Astrocyte of the spinal cord (primary cell): ENCODE measurements at regions not wholly inside any gene's neighbourhood (a gene's known extent, or its start where the extent isn't known, plus 50 kb on each side); places are given as distances from the start of the nearest gene placed in this dataset.

ENCODE experiments used
- DNase-seq: peaks from one replicate; pipeline ENCODE4 v3.0.0; 2011; ENCODE audit warnings: low read depth, low spot score
- H3K4me3 ChIP-seq: 2 replicates; pipeline ENCODE4 v1.5.1; 2011; ENCODE audit warnings: low read depth, mild to moderate bottlenecking, low read length, moderate library complexity
- in situ Hi-C: cut with HindIII; loops from 2 replicates; pipeline ENCODE4 v1.10.0; 2017; ENCODE audit warnings: low sequenced_read_pairs
- TF ChIP-seq, protein P1 (sequence below): IDR thresholded peaks from 2 replicates; pipeline ENCODE4 v1.5.1; 2012; ENCODE audit warnings: low read depth, mild to moderate bottlenecking, low read length, inconsistent platforms

DNA sequence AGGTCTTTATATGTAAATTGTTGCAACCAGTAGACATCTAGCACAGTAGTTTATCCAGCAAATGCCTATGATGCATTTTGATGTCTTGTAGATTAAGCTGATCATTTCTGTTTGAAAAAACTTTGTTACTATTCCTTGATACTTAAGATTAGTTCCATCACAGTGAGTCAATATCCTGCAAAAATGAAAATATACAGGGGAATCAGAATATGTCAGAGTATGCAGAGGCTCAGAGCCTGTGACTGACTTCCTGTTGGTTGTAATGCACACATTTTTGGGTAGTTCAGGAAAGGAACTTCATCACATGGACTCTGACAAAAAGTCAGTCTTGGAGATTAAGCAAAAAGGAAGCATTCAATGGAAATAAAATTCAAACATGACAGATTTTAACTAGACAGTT lies 815.5 kb downstream of the FAT4 start:
- H3K4me3 ChIP-seq = no peak overlapping the region
- TF ChIP-seq, protein P1, sequence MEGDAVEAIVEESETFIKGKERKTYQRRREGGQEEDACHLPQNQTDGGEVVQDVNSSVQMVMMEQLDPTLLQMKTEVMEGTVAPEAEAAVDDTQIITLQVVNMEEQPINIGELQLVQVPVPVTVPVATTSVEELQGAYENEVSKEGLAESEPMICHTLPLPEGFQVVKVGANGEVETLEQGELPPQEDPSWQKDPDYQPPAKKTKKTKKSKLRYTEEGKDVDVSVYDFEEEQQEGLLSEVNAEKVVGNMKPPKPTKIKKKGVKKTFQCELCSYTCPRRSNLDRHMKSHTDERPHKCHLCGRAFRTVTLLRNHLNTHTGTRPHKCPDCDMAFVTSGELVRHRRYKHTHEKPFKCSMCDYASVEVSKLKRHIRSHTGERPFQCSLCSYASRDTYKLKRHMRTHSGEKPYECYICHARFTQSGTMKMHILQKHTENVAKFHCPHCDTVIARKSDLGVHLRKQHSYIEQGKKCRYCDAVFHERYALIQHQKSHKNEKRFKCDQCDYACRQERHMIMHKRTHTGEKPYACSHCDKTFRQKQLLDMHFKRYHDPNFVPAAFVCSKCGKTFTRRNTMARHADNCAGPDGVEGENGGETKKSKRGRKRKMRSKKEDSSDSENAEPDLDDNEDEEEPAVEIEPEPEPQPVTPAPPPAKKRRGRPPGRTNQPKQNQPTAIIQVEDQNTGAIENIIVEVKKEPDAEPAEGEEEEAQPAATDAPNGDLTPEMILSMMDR = no peak
- in situ Hi-C loops = no loop called here
- no peak for DNase-seq

DNA sequence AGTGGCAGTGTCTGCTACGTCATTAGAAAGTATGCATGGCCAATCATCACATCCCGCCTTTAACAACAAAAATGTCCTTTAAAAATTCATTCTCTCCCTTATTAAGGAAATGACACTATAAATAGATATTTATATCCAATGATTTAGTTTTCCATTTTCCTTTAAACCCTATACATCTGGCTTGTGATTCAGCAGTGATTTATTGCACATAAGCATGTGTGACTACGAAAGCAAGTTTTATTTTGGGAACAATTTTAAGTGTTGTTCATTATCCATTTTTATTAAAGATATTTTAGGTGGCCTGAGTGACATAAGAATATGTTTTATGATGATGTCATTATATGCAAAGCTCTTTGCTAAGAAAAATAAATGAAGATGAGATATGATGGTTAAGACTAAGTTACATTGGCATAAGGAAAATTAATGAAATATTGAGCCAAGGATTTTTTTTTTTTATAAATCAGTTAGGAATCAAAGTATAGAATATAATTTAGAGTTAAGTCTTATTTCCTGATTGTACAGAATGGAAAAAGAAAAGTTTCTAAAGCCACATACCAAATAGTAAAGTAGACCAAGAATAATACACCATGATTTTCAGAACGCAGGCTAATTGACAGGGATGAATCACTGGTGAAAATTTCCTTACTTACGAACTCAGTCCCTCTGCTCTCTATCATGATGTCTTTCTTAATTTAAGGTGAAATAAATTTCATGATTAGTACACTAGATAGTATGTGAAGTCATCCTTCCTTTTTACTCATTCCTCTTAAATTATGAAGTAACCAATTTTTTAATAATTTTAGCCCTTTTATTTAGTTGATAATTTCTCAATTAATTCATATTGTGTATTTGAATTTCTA lies 822.4 kb downstream of the FAT4 start:
- TF ChIP-seq, protein P1 = no peak
- DNase-seq = no peak
- in situ Hi-C loops = no loop called here
- no peak overlapping the region for H3K4me3 ChIP-seq

GRCh38 chr4:126137782-126138170 lies 823.0 kb downstream of the FAT4 start:
- in situ Hi-C loops = no loop called here
- no peak overlapping the region for H3K4me3 ChIP-seq
- TF ChIP-seq, protein P1 = no peak

DNA sequence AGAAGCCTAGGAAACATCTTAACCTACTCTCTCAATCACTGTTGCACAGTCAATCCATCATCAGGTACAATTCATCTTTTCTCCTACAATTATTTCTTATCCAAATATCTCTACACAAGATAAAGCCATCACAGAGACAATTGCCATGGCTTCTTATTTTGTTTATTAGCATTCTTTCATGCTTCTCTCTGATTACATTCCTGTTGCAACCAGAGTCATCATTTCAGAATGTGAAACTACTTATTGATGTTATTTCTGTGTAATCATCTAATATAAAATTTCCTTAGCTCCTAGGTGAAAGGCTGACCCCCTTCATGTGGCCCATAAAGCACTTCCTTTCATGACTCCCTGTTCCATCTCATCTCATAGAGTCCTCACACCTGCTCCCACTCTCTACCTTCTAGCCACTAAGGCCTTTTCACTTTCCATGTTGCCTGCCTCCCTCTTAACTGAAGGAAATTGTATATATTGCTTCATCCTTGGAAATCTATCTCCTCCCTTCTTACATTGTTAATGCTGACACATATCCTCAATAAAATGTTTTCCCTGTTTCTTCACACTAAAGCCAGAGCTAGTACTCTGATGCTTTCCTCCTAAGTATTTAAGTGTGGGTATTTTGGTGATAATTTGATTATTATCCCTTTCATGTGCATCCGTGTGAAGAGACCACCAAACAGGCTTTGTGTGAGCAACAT lies 829.9 kb downstream of the FAT4 start:
- H3K4me3 ChIP-seq = no peak overlapping the region
- no peak for DNase-seq
- in situ Hi-C loops = no loop called here
- TF ChIP-seq, protein P1 = no peak

More at GRCh38 chr4:126137782-126138170, 823.0 kb downstream of the FAT4 start:
- no peak for DNase-seq

DNA sequence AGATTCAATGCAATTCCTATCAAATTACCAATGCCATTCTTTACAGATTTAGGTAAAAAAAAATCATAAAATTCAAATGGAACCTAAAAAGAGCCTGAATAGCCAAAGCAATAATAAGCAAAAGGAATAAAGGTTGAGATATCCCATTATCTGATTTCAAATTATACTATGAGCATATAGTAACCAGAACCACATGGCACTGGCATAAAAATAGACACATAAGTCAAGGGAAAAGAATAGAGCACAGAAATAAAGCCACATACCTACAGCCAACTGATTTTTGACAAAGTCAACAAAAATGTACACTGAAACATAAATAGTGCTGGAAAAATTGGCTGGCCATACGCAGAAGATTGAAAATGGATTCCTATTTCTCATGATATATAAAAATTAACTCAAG lies 853.7 kb downstream of the FAT4 start:
- in situ Hi-C loops = no loop called here
- TF ChIP-seq, protein P1 = no peak
- DNase-seq = no peak
- no peak overlapping the region for H3K4me3 ChIP-seq

DNA sequence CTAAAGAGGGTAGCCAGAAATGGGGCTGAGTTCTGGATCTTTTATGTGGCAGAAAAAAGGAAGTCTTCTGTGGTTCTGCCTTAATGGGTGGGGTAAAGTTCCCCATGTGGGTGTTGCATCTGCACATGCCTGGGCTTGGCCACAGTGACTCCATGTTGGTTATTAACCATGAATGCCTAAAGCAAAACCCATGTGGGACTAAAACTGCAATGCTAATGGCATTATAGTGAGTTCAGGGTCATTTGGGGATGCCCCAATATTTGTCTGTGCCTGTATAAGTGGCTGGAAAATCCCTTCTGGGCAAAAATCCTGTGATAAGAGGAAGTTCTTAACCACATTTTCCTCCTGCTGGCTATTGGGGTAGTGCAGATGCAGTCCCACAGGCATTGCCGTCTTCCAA lies 857.4 kb downstream of the FAT4 start:
- no peak overlapping the region for H3K4me3 ChIP-seq
- TF ChIP-seq, protein P1 = no peak
- no peak for DNase-seq
- in situ Hi-C loops = no loop called here
